GM21786 (cell line): ENCODE measurements at regions not wholly inside any gene's neighbourhood (a gene's known extent, or its start where the extent isn't known, plus 50 kb on each side); places are given as distances from the start of the nearest gene placed in this dataset.
"Not testable (repeated sequence)": the region's sequence is repeated elsewhere in the genome, so short reads cannot be mapped to it uniquely, and the experiment has no call there.

Experiments used
- ATAC-seq: cut with Tn5 transposase; IDR thresholded peaks from one replicate; pipeline ENCODE4 v1.9.1; 2021; ENCODE audit not compliant: unreplicated experiment

- ATAC-seq, result no peak
These were observed 319.1 kb downstream of the OXSM start for GRCh38 chr3:26108846-26109489.

GRCh38 chr3:26114851-26115250 is 325.0 kb downstream of the OXSM start:
- no peak for ATAC-seq

DNA sequence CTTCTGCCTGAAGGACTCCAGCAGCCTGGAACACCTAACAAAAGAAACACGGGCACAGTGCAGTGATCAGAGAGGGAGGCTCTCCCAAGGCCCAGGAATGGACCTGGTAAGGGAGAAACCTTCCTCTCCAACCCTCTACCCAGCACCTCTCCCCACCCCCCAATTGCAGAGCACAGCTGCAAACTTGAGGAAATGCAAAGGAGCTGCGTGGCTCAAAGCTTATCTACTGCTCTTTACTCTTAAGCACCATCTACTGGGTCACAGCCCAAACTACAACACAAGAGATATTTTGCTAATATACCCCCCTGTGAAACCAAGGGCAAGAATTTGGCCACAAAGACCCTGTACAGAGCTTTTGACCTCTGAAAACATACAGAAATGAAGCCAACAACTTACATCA is 328.3 kb downstream of the OXSM start:
- peak; percentile 57 for ATAC-seq

- ATAC-seq, result no peak
These were observed 343.1 kb downstream of the OXSM start for GRCh38 chr3:26132942-26133341.

- no peak for ATAC-seq
These were observed 351.4 kb downstream of the OXSM start for GRCh38 chr3:26141296-26141695.

DNA sequence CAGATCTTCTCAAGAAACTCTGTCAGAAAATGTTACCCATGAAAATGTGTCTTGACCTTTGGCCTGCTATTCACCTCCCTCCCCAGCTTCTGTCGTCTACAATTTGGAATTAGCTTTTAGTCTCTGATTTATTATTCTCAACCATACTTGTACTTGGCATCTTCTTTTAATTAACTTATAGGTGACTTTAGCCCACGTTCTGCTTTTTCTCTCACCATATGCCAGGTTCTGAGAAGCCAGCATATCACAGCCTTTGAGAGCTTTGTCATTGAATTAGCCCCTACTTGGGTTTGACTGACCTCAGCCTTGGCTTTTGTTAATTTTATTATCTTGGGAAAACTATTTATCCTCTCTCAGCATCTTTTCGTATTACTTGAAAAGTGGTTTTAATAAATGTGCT is 355.9 kb downstream of the OXSM start:
- ATAC-seq, result no peak

DNA sequence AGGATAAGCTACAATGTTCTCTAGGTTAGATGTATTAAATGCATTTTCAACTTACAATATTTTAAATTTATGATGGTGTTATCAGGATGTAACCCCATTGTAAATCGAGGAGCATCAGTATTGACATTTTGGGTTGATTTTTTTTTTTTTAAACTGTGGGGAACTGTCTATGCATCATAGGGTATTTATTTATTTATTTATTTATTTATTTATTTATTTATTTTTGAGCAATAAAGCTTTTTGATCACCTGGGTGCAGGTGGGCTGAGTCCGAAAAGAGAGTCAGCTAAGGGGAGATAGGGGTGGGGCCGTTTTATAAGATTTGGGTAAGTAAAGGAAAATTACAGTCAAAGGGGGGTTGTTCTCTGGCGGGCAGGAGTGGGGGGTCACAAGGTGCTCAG is 367.5 kb downstream of the OXSM start:
- ATAC-seq, result not testable (repeated sequence)

DNA sequence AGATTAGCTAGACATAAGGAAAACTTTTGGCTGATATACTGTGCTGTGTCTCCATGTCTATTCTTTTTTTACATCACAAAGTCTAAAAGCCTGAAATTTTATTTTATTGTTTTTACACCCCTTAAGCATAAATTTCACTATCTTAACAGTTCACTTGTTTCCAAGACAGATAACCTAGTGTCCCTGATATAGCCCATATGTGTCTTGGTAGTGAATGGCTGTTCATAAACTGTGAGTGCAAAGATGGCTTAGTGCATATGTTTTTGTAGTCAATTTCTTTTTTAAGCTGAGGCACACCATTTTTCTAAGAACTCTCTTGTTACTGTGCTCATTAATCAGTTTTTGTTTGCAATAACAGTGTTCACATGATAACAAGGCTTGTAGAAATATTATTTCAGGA is 381.1 kb downstream of the OXSM start:
- no peak for ATAC-seq

DNA sequence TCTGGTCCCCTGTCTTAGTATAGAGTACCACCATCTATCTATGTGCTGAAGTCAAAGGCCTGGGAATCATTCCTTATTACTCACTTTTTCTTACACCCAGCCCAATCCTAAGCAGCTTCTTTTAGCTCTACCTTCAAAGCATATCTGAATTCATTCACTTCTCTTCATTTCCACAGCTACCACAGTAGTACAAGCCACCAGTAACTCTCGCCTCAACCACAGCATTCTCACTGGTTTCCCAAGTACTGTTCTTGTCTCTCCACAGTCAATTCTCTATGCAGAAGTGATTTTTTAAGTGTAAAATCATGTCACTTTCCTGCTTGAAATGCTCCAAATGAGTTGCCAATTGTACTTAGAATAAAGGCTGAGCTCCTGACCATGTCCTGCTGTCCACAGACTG is 401.7 kb downstream of the OXSM start:
- no peak for ATAC-seq

DNA sequence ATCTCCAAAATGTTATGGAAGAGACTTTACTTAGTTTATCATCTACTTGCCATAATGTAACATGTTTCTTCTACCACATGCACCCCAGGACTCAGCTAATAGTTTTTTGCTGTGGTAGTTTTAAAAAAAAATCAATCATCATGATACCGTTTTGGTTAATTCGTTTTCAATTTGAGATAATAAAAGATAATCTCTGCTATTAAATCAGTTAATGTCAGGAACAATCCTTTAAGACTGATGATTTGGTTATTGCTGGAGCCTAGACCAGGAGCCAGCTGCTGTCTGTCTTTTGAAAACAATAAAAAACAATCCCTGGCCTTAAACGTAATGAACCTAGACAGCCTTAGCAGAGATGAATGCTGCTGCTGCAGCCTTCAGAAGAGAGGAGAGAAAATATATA is 403.7 kb downstream of the OXSM start:
- no peak for ATAC-seq

GRCh38 chr3:26196781-26197180 is 406.9 kb downstream of the OXSM start:
- ATAC-seq, result no peak

DNA sequence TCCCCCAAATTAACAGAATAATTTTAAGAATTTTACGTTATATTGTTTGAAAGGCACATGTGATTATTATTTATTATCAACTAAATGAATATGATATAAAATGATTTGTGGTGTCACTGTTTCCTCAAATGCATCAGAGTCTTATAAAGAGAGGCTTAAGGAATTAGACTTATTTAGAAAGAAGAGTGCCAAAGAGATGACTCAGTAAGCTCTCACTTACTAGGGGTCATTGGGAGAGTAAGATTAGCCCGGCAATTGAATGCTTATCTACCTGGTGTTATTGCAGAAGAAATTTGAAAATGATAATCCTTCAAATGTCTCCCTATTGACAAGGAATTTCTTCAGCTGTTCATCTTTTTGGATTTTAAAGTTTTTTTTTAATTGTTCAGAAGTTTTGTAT is 408.7 kb downstream of the OXSM start:
- no peak for ATAC-seq

GRCh38 chr3:26202169-26202568 is 412.3 kb downstream of the OXSM start:
- ATAC-seq, result no peak

- no peak for ATAC-seq
These were observed 415.6 kb downstream of the OXSM start for GRCh38 chr3:26205475-26205874.

DNA sequence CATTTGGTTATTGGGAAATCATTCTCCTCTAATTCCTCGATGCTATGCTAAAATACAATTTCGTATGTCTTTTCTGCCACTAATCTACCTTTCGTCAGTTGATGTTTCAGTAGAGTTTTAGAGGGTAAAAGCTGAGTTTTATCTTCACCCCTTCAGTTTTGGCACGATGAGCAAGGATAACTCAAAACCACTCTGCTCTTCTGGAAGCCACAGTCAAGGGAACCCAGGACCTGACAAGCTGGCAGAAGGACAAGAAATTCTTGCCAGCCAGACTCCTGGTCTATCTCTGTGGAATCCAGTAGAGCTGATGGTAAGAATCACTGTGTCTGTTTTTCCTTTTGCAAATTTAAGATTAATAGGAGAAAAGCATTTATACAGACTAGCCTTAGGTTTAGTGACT is 414.4 kb upstream of the LRRC3B start:
- no peak for ATAC-seq

GRCh38 chr3:26229801-26230200 is 392.8 kb upstream of the LRRC3B start:
- ATAC-seq, result no peak

DNA sequence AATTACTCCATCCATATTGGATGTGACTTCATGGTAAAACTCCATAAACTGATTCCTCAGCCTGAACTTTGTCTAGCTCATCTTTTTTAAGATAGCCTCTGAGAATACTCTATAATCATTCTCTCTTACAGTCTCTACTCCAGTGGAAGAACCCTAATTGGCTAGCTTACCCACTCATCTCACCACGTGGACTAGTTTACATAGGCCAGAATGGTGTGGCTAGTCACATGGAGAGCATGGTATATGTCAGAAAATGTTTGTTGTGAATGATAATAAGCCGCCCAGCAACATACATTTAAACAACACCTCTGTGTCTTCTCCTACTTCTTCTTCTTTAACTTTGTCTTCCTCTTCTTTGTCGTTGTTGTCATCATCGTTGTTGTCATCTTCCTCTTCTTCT is 389.2 kb upstream of the LRRC3B start:
- ATAC-seq, result no peak

DNA sequence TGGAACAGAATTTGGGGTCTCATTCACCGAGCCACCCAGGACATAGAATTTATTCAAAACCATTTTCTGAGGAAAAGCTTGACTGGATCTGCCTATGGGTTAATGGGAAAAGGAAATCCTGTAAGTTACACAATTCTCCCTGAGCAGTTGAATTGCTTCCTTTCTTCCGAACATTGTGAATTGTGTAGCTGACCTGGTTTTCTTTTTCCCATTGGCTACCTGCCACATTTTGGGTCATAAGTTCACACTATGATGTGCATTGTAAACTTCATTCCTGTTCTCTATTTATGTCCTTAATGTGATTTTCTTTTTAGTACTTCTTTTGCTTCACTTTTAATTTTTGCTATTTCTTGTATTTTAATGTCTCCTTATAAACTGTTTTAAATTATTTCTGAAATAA is 386.0 kb upstream of the LRRC3B start:
- ATAC-seq, result no peak

DNA sequence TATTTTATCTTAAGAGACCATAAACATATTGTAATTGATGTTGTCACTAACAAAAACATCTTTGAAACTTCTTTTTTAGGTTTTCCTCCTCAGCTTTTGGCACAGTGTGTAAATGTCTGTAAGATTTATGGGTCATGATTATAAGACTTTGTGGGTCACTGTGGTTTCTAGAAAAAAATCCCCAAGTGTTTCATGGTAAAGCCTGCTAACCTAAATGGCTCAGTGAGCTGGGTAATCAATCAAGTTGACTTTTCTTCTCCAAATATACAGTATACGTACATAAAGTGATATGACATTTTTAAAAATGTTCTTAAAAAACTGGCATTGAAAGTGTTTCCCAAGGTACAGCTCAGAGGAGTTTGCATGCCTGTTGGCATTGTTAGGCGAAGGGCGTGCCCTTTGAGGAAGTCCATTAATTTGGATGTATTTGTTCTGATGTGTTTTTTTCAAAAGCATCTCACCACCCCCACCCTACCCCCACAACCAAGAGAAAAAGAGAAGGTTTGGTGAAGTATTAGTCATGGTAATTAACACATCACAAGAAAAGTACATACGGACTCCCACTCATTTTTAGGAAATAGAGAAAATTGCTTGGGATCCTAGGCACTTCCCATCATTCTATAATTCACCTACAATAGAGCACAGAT is 385.4 kb upstream of the LRRC3B start:
- ATAC-seq, result no peak

- not testable (repeated sequence) for ATAC-seq
These were observed 378.0 kb upstream of the LRRC3B start for GRCh38 chr3:26244586-26244985.

GRCh38 chr3:26245236-26245635 is 377.3 kb upstream of the LRRC3B start:
- no peak for ATAC-seq

DNA sequence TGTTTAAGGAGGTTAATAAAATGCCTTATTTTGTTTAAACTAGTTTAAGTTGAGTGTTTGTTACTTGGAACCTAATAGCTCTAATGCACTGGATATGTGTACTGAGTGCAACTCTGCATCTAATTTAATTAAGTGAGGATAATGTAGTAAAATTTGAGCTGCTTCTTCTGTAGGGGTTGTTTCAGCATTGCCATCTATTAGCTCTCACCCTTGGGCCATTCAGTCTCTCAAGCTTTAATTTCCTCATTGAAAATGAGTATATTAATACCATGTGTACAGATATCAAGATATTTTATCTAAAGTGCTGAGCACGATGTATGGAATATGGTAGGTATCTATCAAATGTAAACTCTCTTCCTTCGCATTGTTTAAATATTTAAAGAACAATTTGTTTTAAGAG is 375.7 kb upstream of the LRRC3B start:
- no peak for ATAC-seq

GRCh38 chr3:26247712-26248111 is 374.9 kb upstream of the LRRC3B start:
- ATAC-seq, result no peak
